HEK293 (cell line): ENCODE measurements at regions not wholly inside any gene's neighbourhood (a gene's known extent, or its start where the extent isn't known, plus 50 kb on each side); places are given as distances from the start of the nearest gene placed in this dataset.

ENCODE experiments used
- CTCF ChIA-PET: fragments of 350-600 bp; formaldehyde crosslinking; extraction: SDS; loops from one replicate; lab custom pipeline; 2021; ENCODE audit warnings: antibody characterized with exemption; lab: Yijun Ruan, JAX
- POLR2A ChIA-PET: fragments of 300-600 bp; formaldehyde crosslinking; extraction: SDS; loops from one replicate; lab custom pipeline; 2020; ENCODE audit warnings: antibody characterized with exemption, inconsistent platforms; lab: Yijun Ruan, JAX
- H3K27ac ChIP-seq: fragments of 200-500 bp; sonication (Bioruptor generic); 2 replicates; pipeline ENCODE4 v1.5.1; 2014; ENCODE audit warnings: low read depth, low read length, control low read depth, inconsistent platforms; ENCODE audit errors: extremely low read depth
- H3K36me3 ChIP-seq, 2 experiments: fragments of 200-500 bp in 1 of 2; sonication (Bioruptor generic) in 1 of 2; 1 replicate in 1 of 2; 2 replicates in 1 of 2; pipeline ENCODE4 v1.5.1; 2014 to 2017; ENCODE audit warnings: inconsistent platforms in 2 of 2, low read length in 2 of 2; ENCODE audit not compliant: control insufficient read depth in 2 of 2, insufficient read depth in 1 of 2
- H3K4me1 ChIP-seq: fragments of 200-500 bp; sonication (Bioruptor generic); 2 replicates; pipeline ENCODE4 v1.5.1; 2014; ENCODE audit warnings: mild to moderate bottlenecking, low read length, inconsistent platforms; ENCODE audit not compliant: control insufficient read depth, insufficient read depth
- H3K4me3 ChIP-seq: 2 replicates; pipeline ENCODE4 v1.5.1; 2011; ENCODE audit warnings: low read depth, mild to moderate bottlenecking, control low read depth, low read length, moderate library complexity
- H3K9me3 ChIP-seq: fragments of 200-500 bp; sonication (Bioruptor generic); 2 replicates; pipeline ENCODE4 v1.5.1; 2014; ENCODE audit warnings: low read depth, low read length, inconsistent platforms; ENCODE audit not compliant: control insufficient read depth, insufficient read depth
- EGR2 ChIP-seq: fragments of 450-650 bp; formaldehyde crosslinking; IDR thresholded peaks from 2 replicates; pipeline ENCODE4 v1.5.1; 2016; ENCODE audit warnings: low read depth, missing biosample characterization, missing genetic modification characterization
- GLI4 ChIP-seq: fragments of 450-650 bp; formaldehyde crosslinking; IDR thresholded peaks from 2 replicates; pipeline ENCODE4 v1.5.1; 2016; ENCODE audit warnings: missing biosample characterization, missing genetic modification characterization
- MZF1 ChIP-seq: fragments of 450-650 bp; formaldehyde crosslinking; IDR thresholded peaks from 2 replicates; pipeline ENCODE4 v1.5.1; 2017; ENCODE audit warnings: missing biosample characterization, missing genetic modification characterization, borderline replicate concordance
- ZNF169 ChIP-seq: fragments of 450-650 bp; formaldehyde crosslinking; IDR thresholded peaks from 2 replicates; pipeline ENCODE4 v1.5.1; 2016; ENCODE audit warnings: missing biosample characterization, missing genetic modification characterization
- ZNF239 ChIP-seq: fragments of 450-650 bp; formaldehyde crosslinking; IDR thresholded peaks from 2 replicates; pipeline ENCODE4 v1.5.1; 2016; ENCODE audit warnings: missing biosample characterization, missing genetic modification characterization
- ZNF302 ChIP-seq: fragments of 450-650 bp; formaldehyde crosslinking; IDR thresholded peaks from 2 replicates; pipeline ENCODE4 v1.5.1; 2016; ENCODE audit warnings: missing biosample characterization, missing genetic modification characterization, low read depth
- ZNF350 ChIP-seq: fragments of 450-650 bp; formaldehyde crosslinking; IDR thresholded peaks from 2 replicates; pipeline ENCODE4 v1.5.0; 2017; ENCODE audit warnings: missing biosample characterization, mild to moderate bottlenecking, missing genetic modification characterization
- ZNF391 ChIP-seq: fragments of 450-650 bp; formaldehyde crosslinking; IDR thresholded peaks from 2 replicates; pipeline ENCODE4 v1.5.1; 2016; ENCODE audit warnings: low read depth, missing biosample characterization, missing genetic modification characterization, borderline replicate concordance
- ZNF423 ChIP-seq: fragments of 450-650 bp; formaldehyde crosslinking; IDR thresholded peaks from 2 replicates; pipeline ENCODE4 v1.5.1; 2016; ENCODE audit warnings: missing biosample characterization, missing genetic modification characterization
- ZNF433 ChIP-seq: fragments of 450-650 bp; formaldehyde crosslinking; IDR thresholded peaks from 2 replicates; pipeline ENCODE4 v1.5.1; 2016; ENCODE audit warnings: missing biosample characterization, missing genetic modification characterization, low read depth
- ZNF449 ChIP-seq: fragments of 450-650 bp; formaldehyde crosslinking; IDR thresholded peaks from 2 replicates; pipeline ENCODE4 v1.5.1; 2017; ENCODE audit warnings: missing biosample characterization, mild to moderate bottlenecking, missing genetic modification characterization, moderate library complexity
- ZNF549 ChIP-seq: fragments of 450-650 bp; IDR thresholded peaks from 2 replicates; pipeline ENCODE4 v1.5.1; 2018; ENCODE audit warnings: missing biosample characterization, missing genetic modification characterization, mild to moderate bottlenecking, inconsistent platforms, moderate library complexity
- ZNF560 ChIP-seq: fragments of 450-650 bp; formaldehyde crosslinking; IDR thresholded peaks from 2 replicates; pipeline ENCODE4 v1.5.1; 2017; ENCODE audit warnings: missing biosample characterization, missing genetic modification characterization, borderline replicate concordance
- ZNF658 ChIP-seq: fragments of 450-650 bp; formaldehyde crosslinking; IDR thresholded peaks from 2 replicates; pipeline ENCODE4; 2016; ENCODE audit warnings: missing biosample characterization, missing genetic modification characterization
- ZNF677 ChIP-seq: fragments of 450-650 bp; IDR thresholded peaks from 2 replicates; pipeline ENCODE4 v1.5.0; 2018; ENCODE audit warnings: missing biosample characterization, mild to moderate bottlenecking, missing genetic modification characterization, moderate library complexity
- ZNF707 ChIP-seq: fragments of 450-650 bp; formaldehyde crosslinking; IDR thresholded peaks from 2 replicates; pipeline ENCODE4 v1.5.1; 2016; ENCODE audit warnings: missing biosample characterization, missing genetic modification characterization
- ZNF777 ChIP-seq: fragments of 450-650 bp; formaldehyde crosslinking; IDR thresholded peaks from 2 replicates; pipeline ENCODE4 v1.5.1; 2017; ENCODE audit warnings: missing biosample characterization, missing genetic modification characterization, borderline replicate concordance
- ZNF791 ChIP-seq: fragments of 450-650 bp; formaldehyde crosslinking; IDR thresholded peaks from 2 replicates; pipeline ENCODE4 v1.5.1; 2016; ENCODE audit warnings: missing biosample characterization, missing genetic modification characterization
- TF ChIP-seq, protein P1 (sequence below): fragments of 450-650 bp; formaldehyde crosslinking; IDR thresholded peaks from 2 replicates; pipeline ENCODE4; 2016; ENCODE audit warnings: missing biosample characterization, missing genetic modification characterization
- TF ChIP-seq, protein P2 (sequence below): fragments of 450-650 bp; formaldehyde crosslinking; IDR thresholded peaks from 2 replicates; pipeline ENCODE4 v1.5.1; 2016; ENCODE audit warnings: missing biosample characterization, missing genetic modification characterization
- TF ChIP-seq, protein P3 (sequence below): fragments of 450-650 bp; formaldehyde crosslinking; IDR thresholded peaks from 2 replicates; pipeline ENCODE4 v1.5.1; 2017; ENCODE audit warnings: missing biosample characterization, missing genetic modification characterization

GRCh38 chr12:17352164-17352563 lies 737.8 kb downstream of the RERGL start:
- no peak overlapping the region for H3K4me3 ChIP-seq
- ChIA-PET POLR2A (no interaction called here), CTCF (no interaction called here)
- H3K36me3 ChIP-seq, result no peaks in the 10 kb centered on the region
- no peak overlapping the region for H3K27ac ChIP-seq
- TF ChIP-seq MZF1 (tag by site-specific recombination), result no peak
- TF ChIP-seq ZNF677 (tag by site-specific recombination), result no peak
- TF ChIP-seq GLI4 (tag by site-specific recombination), result no peak
- TF ChIP-seq ZNF433 (tag by site-specific recombination), result no peak
- no peak for TF ChIP-seq ZNF350 (tag by site-specific recombination)
- TF ChIP-seq ZNF707, result no peak
- TF ChIP-seq, protein P1, sequence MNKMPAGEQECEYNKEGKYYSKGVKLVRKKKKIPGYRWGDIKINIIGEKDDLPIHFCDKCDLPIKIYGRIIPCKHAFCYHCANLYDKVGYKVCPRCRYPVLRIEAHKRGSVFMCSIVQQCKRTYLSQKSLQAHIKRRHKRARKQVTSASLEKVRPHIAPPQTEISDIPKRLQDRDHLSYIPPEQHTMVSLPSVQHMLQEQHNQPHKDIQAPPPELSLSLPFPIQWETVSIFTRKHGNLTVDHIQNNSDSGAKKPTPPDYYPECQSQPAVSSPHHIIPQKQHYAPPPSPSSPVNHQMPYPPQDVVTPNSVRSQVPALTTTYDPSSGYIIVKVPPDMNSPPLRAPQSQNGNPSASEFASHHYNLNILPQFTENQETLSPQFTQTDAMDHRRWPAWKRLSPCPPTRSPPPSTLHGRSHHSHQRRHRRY (tag by site-specific recombination), result no peak
- TF ChIP-seq ZNF791, result no peak
- TF ChIP-seq ZNF239, result no peak
- TF ChIP-seq ZNF449 (tag by site-specific recombination), result no peak
- no peak for TF ChIP-seq ZNF391 (tag by site-specific recombination)
- no peak for TF ChIP-seq ZNF560 (tag by site-specific recombination)
- H3K4me1 ChIP-seq, result no peaks in the 10 kb centered on the region
- no peaks in the 10 kb centered on the region for H3K9me3 ChIP-seq

DNA sequence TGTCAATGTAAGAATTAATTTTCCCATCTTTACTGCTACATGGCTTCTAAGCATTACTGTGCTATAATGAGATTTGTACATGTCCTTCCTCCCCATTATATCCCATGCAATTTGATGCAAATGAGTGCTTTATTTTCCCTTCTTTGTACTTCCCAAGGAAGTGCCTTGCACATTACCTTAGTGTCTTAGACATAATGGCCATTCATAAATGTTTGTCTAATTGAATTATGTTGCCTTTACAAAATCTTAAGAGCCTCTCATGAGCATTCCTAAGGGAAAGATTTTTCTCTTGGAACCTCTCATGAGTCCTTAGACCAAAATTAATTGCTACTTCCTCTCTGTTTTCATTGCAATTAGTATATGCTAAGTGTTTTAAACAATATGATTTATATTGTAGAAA lies 741.7 kb downstream of the RERGL start:
- Histone ChIP-seq H3K27ac (no peak overlapping the region), H3K4me1 (no peaks in the 10 kb centered on the region), H3K9me3 (no peaks in the 10 kb centered on the region), H3K4me3 (no peak overlapping the region), H3K36me3 (no peaks in the 10 kb centered on the region)
- POLR2A ChIA-PET, result no interaction called here
- CTCF ChIA-PET, result interaction anchor here (0.6 kb wide), 1 partner anchor 118 kb away, joined by 6 read pairs; no protein-coding TSS in a partner anchor
- no peak for TF ChIP-seq ZNF549 (tag by site-specific recombination)

DNA sequence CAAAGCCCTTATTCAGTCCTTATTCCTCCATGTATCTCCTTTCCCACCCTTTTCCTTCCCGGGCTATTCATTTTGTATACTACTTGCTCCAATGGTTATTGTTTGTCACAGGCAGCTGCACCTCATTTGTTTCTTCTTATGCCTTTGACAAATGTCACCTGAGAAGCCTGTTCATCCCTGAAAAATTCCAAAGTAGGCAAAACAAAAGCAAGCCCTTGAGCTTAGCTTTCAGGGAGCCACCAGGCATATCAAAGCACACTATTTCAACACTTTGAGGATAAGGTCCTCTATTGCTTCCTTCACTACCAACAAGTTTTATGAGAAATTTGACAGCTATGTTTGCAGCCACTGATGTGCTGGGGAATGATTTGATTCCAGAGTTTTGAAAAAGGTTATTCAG lies 738.7 kb upstream of the LMO3 start:
- no peak overlapping the region for H3K27ac ChIP-seq
- CTCF ChIA-PET, result no interaction called here
- POLR2A ChIA-PET, result no interaction called here
- H3K4me1 ChIP-seq, result no peaks in the 10 kb centered on the region
- H3K36me3 ChIP-seq, result no peaks in the 10 kb centered on the region
- H3K9me3 ChIP-seq, result no peaks in the 10 kb centered on the region
- no peak overlapping the region for H3K4me3 ChIP-seq
- no peak for TF ChIP-seq ZNF777
- TF ChIP-seq, protein P2, sequence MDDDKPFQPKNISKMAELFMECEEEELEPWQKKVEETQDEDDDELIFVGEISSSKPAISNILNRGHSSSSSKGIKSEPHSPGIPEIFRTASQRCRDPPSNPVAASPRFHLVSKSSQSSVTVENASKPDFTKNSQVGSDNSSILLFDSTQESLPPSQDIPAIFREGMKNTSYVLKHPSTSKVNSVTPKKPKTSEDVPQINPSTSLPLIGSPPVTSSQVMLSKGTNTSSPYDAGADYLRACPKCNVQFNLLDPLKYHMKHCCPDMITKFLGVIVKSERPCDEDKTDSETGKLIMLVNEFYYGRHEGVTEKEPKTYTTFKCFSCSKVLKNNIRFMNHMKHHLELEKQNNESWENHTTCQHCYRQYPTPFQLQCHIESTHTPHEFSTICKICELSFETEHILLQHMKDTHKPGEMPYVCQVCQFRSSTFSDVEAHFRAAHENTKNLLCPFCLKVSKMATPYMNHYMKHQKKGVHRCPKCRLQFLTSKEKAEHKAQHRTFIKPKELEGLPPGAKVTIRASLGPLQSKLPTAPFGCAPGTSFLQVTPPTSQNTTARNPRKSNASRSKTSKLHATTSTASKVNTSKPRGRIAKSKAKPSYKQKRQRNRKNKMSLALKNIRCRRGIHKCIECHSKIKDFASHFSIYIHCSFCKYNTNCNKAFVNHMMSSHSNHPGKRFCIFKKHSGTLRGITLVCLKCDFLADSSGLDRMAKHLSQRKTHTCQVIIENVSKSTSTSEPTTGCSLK (tag by site-specific recombination), result no peak
- TF ChIP-seq ZNF169 (tag by site-specific recombination), result no peak
- no peak for TF ChIP-seq EGR2 (tag by site-specific recombination)
- no peak for TF ChIP-seq ZNF449 (tag by site-specific recombination)
- TF ChIP-seq ZNF658 (tag by site-specific recombination), result no peak
- no peak for TF ChIP-seq ZNF423 (tag by site-specific recombination)
- TF ChIP-seq, protein P3, sequence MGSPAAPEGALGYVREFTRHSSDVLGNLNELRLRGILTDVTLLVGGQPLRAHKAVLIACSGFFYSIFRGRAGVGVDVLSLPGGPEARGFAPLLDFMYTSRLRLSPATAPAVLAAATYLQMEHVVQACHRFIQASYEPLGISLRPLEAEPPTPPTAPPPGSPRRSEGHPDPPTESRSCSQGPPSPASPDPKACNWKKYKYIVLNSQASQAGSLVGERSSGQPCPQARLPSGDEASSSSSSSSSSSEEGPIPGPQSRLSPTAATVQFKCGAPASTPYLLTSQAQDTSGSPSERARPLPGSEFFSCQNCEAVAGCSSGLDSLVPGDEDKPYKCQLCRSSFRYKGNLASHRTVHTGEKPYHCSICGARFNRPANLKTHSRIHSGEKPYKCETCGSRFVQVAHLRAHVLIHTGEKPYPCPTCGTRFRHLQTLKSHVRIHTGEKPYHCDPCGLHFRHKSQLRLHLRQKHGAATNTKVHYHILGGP (tag by site-specific recombination), result no peak
- TF ChIP-seq, protein P1 (tag by site-specific recombination), result no peak
- TF ChIP-seq ZNF302 (tag by site-specific recombination), result no peak
- TF ChIP-seq ZNF707, result no peak
